GM21381 (cell line): ENCODE measurements at regions not wholly inside any gene's neighbourhood (a gene's known extent, or its start where the extent isn't known, plus 50 kb on each side); places are given as distances from the start of the nearest gene placed in this dataset.

Experiments used
- ATAC-seq: cut with Tn5 transposase; IDR thresholded peaks from one replicate; pipeline ENCODE4 v1.9.1; 2021; ENCODE audit warnings: mild to moderate bottlenecking, moderate library complexity; ENCODE audit not compliant: unreplicated experiment

- ATAC-seq = no peak
Observed at GRCh38 chr11:110763249-110764011, 51.2 kb upstream of the ARHGAP20 start.

- ATAC-seq = no peak
Observed at GRCh38 chr11:110762590-110762989, 50.4 kb upstream of the ARHGAP20 start.
